K562 (cell line): ENCODE measurements at regions not wholly inside any gene's neighbourhood (a gene's known extent, or its start where the extent isn't known, plus 50 kb on each side); places are given as distances from the start of the nearest gene placed in this dataset.

ENCODE experiments used
- CHD2 ChIP-seq: IDR thresholded peaks from 2 replicates; pipeline ENCODE4 v1.6.1; 2011; ENCODE audit warnings: low read depth, low read length
- CSDE1 ChIP-seq, 2 experiments: fragments of 450-650 bp; IDR thresholded peaks; 2 replicates each; pipeline ENCODE4 v1.6.1; 2016; ENCODE audit warnings: mild to moderate bottlenecking in 1 of 2
- NFE2 ChIP-seq: IDR thresholded peaks from 2 replicates; pipeline ENCODE4 v1.6.1; 2014; ENCODE audit warnings: antibody characterized with exemption, low read depth
- POLR2A ChIP-seq: fragments of 450-650 bp; conservative IDR thresholded peaks from 2 replicates; pipeline ENCODE4 v1.6.1; 2016
- SMC3 ChIP-seq: conservative IDR thresholded peaks from 2 replicates; pipeline ENCODE4 v1.6.1; 2011; ENCODE audit warnings: low read depth, low read length, improper control_type of control experiment; ENCODE audit not compliant: insufficient read depth
- TRIM24 ChIP-seq, 2 experiments: fragments of 450-650 bp; IDR thresholded peaks; 2 replicates each; pipeline ENCODE4 v1.6.1; 2016
- YY1 ChIP-seq, 3 experiments: IDR thresholded peaks; 2 replicates each; pipeline ENCODE4 v1.6.1; 2011; ENCODE audit warnings: low read length in 2 of 3, mild to moderate bottlenecking in 2 of 3, moderate library complexity in 2 of 3, borderline replicate concordance in 1 of 3, control low read depth in 1 of 3, low read depth in 1 of 3; ENCODE audit not compliant: insufficient read depth in 3 of 3, insufficient replicate concordance in 2 of 3, control insufficient read depth in 1 of 3, insufficient read length in 1 of 3; ENCODE audit errors: extremely low read depth in 1 of 3
- ZNF561 ChIP-seq: fragments of 450-650 bp; formaldehyde crosslinking; conservative IDR thresholded peaks from 2 replicates; pipeline ENCODE4 v1.4.0; 2020; ENCODE audit warnings: mild to moderate bottlenecking, moderate library complexity
- TF ChIP-seq, protein P1 (sequence below): fragments of 250-450 bp; sonication (Bioruptor Pico); IDR thresholded peaks from 2 replicates; pipeline ENCODE4 v1.5.0; 2021

DNA sequence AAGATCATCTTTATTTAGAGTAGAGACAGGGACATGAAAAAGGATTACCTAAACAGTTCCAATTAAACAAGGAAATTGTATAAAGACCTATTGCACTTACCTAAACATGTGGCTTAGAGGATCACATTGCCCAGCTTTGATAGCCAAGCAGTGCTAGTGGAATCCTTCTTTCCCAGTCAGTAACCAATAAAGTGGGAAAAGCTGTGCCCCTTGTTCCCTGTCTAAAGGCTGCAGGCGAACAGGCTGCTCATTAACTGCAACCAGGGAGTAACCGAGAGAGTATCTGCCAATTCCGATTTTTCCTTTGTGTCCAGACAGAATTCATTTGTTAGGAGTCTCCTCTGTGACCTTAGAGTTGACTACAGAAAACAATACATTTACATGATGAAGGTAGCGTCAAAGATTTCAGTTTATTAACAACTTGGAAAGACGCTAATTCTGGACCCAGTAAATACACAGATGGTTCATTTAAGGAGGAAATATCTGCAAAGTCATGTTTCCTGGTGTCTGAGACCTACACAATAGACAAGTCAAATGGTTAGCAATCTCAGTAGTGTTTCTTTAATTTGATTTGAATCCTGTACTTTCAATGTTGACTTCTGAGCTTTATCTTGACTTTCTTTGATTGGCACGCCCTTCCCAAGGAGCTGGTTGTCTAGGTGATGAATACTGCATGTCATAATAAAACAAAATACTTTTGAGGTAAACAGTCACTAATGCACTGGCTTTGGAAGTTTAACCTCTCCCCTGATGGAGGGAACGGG is 57.3 kb upstream of the MET start:
- TF ChIP-seq CSDE1 (IDR thresholded peaks at IDR 0.05) (no peak), POLR2A (no peak), CHD2 (no peak), TRIM24 (IDR thresholded peaks at IDR 0.05) (no peak), SMC3 (no peak), YY1 (IDR thresholded peaks at IDR 0.05; ENCODE audit: borderline replicate concordance in 1 of 3, control insufficient read depth in 1 of 3, extremely low read depth in 1 of 3, insufficient read depth in 3 of 3, insufficient read length in 1 of 3, insufficient replicate concordance in 2 of 3, low read depth in 1 of 3, low read length in 2 of 3) (no peak), ZNF561 (CRISPR knock-in tag) (no peak), NFE2 (0 out of 2 replicates have a peak, but pooled peaks have one; percentile 18)
- TF ChIP-seq, protein P1, sequence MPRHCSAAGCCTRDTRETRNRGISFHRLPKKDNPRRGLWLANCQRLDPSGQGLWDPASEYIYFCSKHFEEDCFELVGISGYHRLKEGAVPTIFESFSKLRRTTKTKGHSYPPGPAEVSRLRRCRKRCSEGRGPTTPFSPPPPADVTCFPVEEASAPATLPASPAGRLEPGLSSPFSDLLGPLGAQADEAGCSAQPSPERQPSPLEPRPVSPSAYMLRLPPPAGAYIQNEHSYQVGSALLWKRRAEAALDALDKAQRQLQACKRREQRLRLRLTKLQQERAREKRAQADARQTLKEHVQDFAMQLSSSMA = no peak
